Skeletal muscle tissue (tissue), 3 donors: ENCODE measurements at regions not wholly inside any gene's neighbourhood (a gene's known extent, or its start where the extent isn't known, plus 50 kb on each side); places are given as distances from the start of the nearest gene placed in this dataset.

Experiments used
- H3K27ac ChIP-seq: one replicate; pipeline ENCODE4 v1.7.0; 2013; ENCODE audit warnings: mild to moderate bottlenecking, low read depth, low read length, inconsistent platforms
- H3K27me3 ChIP-seq, 3 donors: one replicate each; pipeline ENCODE4 v1.7.0; 2013; ENCODE audit warnings: low read length in 3 of 3; ENCODE audit not compliant: control insufficient read depth in 3 of 3, insufficient read depth in 3 of 3
- H3K36me3 ChIP-seq, 3 donors: one replicate each; pipeline ENCODE4 v1.7.0; 2013; ENCODE audit warnings: low read length in 3 of 3; ENCODE audit not compliant: control insufficient read depth in 3 of 3, insufficient read depth in 3 of 3
- H3K4me1 ChIP-seq, 3 donors: one replicate each; pipeline ENCODE4 v1.7.0; 2013; ENCODE audit warnings: low read length in 3 of 3, mild to moderate bottlenecking in 3 of 3; ENCODE audit not compliant: control insufficient read depth in 3 of 3, insufficient read depth in 3 of 3
- H3K4me3 ChIP-seq, 3 donors: one replicate each; pipeline ENCODE4 v1.7.0; 2013; ENCODE audit warnings: low read length in 3 of 3
- H3K9ac ChIP-seq, 3 donors: one replicate each; pipeline ENCODE4 v1.7.0; 2013; ENCODE audit warnings: low read length in 3 of 3, mild to moderate bottlenecking in 3 of 3, moderate library complexity in 2 of 3, low read depth in 1 of 3
- H3K9me3 ChIP-seq, 3 donors: one replicate each; pipeline ENCODE4 v1.7.0; 2013; ENCODE audit warnings: low read length in 3 of 3; ENCODE audit not compliant: control insufficient read depth in 3 of 3
- donor health status: Osteomylitis.

DNA sequence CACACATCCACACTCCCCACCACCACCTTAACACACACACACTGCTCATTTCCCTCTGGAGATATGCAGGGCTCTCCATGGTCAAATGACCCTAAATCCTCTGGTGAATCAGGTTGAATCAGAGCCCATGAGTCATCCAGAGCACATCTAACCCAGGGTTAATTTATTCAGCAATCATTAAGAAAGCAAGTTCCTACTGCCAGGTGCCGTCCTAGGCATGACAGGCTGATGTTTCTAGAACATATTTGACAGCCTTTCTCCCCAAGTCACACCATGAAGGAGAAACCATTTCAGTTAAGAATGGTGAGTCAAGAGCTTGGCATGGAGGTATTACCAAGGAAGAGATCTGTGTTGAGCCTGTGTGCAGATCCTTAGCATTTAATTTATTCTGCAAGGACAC, 194.3 kb upstream of the CAMK1G start:
- H3K9ac ChIP-seq, result no peak overlapping the region
- H3K4me3 ChIP-seq, result no peak overlapping the region
- H3K9me3 ChIP-seq, result no peaks in the 10 kb centered on the region
- H3K27me3 ChIP-seq, result no peaks in the 10 kb centered on the region
- no peaks in the 10 kb centered on the region for H3K36me3 ChIP-seq
- no peaks in the 10 kb centered on the region for H3K4me1 ChIP-seq
- H3K27ac ChIP-seq, result no peak overlapping the region

DNA sequence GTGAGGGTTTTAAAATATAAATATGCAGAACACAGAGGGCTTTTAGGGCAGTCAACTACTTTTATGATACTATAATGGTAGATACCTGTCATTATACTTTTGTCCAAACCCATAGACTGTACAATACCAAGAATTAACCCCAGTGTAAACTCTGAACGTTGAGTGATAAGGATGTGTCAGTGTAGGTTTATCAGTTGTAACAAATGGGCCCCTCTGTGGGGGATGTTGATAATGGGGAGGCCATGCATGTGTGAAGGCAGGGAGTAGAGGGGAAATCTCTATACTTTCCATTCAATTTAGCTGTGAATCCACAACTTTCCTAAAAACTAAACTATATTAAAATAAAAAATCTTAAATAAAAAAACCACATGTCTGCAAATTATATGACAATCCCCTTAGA, 193.5 kb upstream of the CAMK1G start:
- Histone ChIP-seq H3K27ac (no peak overlapping the region), H3K4me3 (no peak overlapping the region), H3K9me3 (no peaks in the 10 kb centered on the region), H3K9ac (no peak overlapping the region), H3K27me3 (no peaks in the 10 kb centered on the region), H3K36me3 (no peaks in the 10 kb centered on the region), H3K4me1 (no peaks in the 10 kb centered on the region)

DNA sequence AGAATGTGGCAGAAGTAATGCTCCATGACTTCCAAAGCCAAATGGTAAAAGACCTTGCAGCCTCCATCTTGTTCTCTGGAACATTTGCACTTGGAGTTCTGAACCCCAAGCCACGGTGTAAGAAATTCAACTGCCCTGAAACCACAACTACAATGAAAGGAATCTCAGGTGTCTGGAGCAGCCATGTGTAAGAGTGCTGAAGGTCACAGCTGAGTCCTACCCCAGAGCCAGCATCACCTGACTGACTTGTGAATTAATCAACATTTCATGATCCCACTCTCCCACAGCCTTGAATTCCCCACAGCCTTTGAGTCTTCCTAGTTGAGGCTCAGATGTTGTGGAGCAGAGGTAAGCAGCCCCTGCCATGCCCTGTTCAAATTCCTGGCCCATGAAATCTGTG, 192.8 kb upstream of the CAMK1G start:
- Histone ChIP-seq H3K27me3 (no peaks in the 10 kb centered on the region), H3K9ac (no peak overlapping the region), H3K9me3 (no peaks in the 10 kb centered on the region), H3K4me3 (no peak overlapping the region), H3K4me1 (no peaks in the 10 kb centered on the region), H3K36me3 (no peaks in the 10 kb centered on the region), H3K27ac (no peak overlapping the region)

DNA sequence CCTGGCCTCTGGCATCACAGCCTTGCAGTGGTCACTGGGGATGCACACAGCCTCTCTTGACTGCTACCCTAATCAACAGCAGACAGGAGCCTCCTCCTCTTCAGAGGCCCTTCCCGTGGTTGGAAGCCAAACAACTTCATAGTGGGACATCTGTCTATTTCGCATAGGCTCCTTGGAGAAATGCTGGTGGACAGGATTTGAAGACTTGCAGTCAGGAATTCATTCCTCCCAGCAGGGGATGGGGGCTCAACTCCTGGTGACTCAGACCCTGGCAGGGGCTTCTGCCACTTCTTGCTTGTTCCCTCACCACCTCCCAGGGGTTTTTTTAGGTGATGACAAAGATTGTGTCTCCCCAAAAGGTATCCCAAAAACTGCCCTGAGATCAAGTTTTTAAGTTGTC, 191.7 kb upstream of the CAMK1G start:
- Histone ChIP-seq H3K9me3 (no peaks in the 10 kb centered on the region), H3K4me3 (no peak overlapping the region), H3K27ac (no peak overlapping the region)

DNA sequence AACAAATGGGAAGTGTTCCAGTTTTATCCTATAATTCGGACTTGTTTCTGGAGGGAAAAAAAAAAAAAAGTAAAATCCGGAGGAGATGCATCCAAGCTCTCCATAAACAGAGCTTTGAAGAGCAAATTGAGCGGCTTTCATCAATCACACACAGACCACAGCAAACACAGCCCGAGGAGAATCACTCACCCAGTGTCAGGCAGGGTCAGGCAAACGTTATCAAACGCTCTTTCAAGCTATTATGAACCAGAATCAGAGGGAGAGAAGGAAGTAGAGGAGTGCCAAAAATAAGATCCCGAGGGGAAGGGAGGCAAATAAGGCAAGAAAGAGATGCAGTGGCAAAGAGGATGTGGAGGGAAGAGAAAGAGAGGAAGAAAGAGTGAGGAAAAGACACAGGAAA, 188.3 kb upstream of the CAMK1G start:
- Histone ChIP-seq H3K4me3 (no peak overlapping the region), H3K36me3 (no peaks in the 10 kb centered on the region), H3K9ac (no peak overlapping the region), H3K27me3 (no peaks in the 10 kb centered on the region), H3K27ac (no peak overlapping the region), H3K9me3 (no peaks in the 10 kb centered on the region), H3K4me1 (peaks cover 0 to 9% (median 0%) of the 10 kb centered on the region in 3 donors)

More for the DNA sequence above, 191.7 kb upstream of the CAMK1G start:
- Histone ChIP-seq H3K36me3 (no peaks in the 10 kb centered on the region), H3K4me1 (no peaks in the 10 kb centered on the region), H3K9ac (no peak overlapping the region), H3K27me3 (no peaks in the 10 kb centered on the region)

DNA sequence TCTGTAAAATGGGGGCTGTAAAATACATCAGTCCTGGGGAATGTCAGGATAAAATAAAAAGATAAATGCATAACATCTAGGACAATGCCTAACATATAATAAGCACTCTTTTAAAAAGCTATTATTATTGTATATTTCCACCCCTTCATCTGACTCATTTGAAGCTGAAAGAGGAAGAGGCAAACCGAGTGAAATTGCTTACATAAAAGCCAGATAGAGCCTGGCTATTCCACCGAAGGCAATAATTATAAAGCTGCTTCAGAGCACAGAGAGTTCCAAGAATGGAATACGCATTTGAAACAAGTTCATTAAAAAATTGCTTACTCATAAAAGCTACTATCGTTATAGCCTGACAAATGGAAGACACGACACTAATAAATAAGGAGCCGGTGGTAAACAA, 186.1 kb upstream of the CAMK1G start:
- no peak overlapping the region for H3K4me3 ChIP-seq
- no peak overlapping the region for H3K27ac ChIP-seq
- no peak overlapping the region for H3K9ac ChIP-seq
- peaks cover 0 to 9% (median 0%) of the 10 kb centered on the region in 3 donors for H3K4me1 ChIP-seq
- H3K36me3 ChIP-seq, result no peaks in the 10 kb centered on the region
- no peaks in the 10 kb centered on the region for H3K27me3 ChIP-seq
- H3K9me3 ChIP-seq, result no peaks in the 10 kb centered on the region

DNA sequence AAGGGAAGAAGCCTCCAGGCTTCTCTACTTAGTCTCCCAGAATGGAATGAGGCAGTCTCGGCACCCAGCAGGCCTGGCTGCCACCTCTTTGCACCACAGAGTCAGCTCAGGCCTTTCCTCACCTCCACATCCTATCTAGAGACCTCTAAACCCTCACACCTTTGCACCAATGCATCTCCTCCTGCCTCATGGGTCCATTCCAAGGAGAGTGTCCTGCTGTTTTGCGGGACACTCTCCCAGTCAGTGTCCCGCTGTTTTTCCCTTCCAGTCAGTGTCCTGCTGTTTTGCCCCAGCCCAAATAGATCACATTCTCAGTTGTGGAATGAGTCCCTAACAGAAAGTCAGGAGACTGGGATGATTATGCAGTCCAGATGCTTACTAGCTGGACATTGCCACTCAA, 185.6 kb upstream of the CAMK1G start:
- H3K9me3 ChIP-seq, result no peaks in the 10 kb centered on the region
- H3K27me3 ChIP-seq, result no peaks in the 10 kb centered on the region
- H3K9ac ChIP-seq, result no peak overlapping the region
- H3K4me3 ChIP-seq, result no peak overlapping the region
- H3K4me1 ChIP-seq, result peaks cover 0 to 9% (median 0%) of the 10 kb centered on the region in 3 donors
- no peaks in the 10 kb centered on the region for H3K36me3 ChIP-seq
- H3K27ac ChIP-seq, result no peak overlapping the region

DNA sequence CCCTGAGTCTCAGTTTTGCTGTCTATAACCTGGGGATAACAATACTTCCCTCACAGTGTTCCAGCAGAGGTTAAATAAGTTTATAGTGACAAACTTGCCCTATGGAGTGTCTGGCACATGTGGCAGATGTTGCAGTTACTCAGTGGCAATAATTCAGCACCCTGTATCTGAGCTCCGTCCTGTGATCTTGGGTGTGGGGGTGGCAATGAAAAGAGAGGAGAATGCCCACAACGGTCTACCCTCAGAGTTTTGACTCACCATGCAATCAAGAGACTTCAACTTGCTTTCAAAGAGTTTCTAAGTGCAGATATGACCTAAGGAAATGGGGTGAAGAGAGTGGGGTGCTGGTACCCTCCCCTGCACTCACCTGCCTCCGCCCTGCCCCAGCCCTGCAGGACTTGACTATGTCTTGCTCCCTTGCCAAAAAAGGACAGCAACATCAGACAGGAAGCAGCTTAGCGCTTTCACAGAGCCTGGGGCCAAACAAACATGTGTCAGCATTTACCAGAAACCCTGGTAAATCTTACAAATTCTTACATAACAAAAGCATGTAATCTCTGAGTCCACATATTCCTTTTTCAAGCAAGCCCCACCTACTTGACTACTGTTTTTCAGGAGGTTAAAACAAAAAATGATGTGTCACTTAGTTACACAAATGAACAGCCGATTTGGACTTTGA, 185.1 kb upstream of the CAMK1G start:
- H3K4me1 ChIP-seq, result peaks cover 0 to 9% (median 0%) of the 10 kb centered on the region in 3 donors
- H3K9me3 ChIP-seq, result no peaks in the 10 kb centered on the region
- H3K4me3 ChIP-seq, result no peak overlapping the region
- no peaks in the 10 kb centered on the region for H3K36me3 ChIP-seq
- peak overlapping the region; percentile 39 for H3K27ac ChIP-seq
- no peak overlapping the region for H3K9ac ChIP-seq
- no peaks in the 10 kb centered on the region for H3K27me3 ChIP-seq

DNA sequence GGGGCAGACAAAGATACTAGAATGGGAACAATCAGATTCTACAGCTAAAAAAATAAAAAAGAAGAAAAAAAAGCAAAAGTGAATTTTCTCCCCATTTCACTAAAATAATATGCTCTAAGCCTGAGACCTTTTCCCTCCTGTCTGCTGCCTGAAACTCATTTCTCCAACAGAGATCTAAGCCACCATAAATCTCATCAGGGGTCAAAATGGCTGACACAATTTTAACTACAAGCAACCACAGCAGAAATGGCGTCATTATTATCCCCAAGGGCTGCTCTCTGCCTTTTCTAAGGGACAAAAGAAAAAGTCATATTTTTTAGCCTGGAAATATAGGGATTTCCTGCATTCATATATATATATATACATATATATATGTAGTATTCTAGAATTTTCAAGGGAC, 183.7 kb upstream of the CAMK1G start:
- H3K27ac ChIP-seq, result no peak overlapping the region
- H3K4me1 ChIP-seq, result peaks cover 0 to 9% (median 0%) of the 10 kb centered on the region in 3 donors
- H3K9me3 ChIP-seq, result no peaks in the 10 kb centered on the region
- no peak overlapping the region for H3K4me3 ChIP-seq
- H3K36me3 ChIP-seq, result no peaks in the 10 kb centered on the region
- H3K27me3 ChIP-seq, result no peaks in the 10 kb centered on the region
- H3K9ac ChIP-seq, result no peak overlapping the region

DNA sequence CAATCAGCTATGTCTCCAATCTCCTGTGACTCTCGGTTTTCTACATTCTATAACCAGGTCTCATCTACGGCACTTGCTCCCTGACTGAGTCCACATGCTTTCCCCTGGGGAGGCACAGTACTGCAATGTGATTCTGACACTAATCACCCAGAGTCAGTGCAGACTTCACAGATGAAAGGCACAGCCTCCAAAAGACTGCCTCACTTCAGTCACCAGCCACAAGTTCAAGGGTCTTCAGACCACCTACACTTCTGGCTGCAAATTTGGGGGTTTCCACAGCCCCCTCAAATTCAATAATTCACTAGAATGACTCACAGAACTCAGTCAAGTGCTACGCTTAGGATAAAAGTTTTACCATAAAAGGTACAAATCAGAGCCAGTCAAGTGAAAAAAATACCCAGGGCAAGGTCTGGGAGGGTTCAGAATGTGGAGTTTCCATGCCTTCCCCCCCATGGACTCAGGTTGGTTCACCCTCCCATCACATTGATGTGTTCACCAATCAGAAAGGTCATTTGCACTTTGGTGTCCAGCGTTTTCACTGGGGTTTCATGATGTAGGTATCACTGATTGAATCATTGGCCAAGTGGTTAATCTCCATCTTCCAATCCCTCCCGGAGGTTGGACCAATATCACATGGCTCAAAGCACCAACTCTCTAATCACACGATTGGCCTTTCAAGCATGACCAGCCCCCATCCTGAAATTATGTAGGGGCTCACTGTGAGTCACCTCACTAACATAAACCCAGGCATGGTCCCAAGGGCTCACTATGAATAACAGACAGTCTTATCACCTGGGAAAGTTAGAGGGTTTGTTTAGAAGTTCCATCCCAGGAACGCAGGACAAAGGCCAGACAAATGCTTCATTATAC, 182.9 kb upstream of the CAMK1G start:
- Histone ChIP-seq H3K9me3 (no peaks in the 10 kb centered on the region), H3K4me3 (no peak overlapping the region), H3K36me3 (no peaks in the 10 kb centered on the region), H3K27ac (no peak overlapping the region), H3K4me1 (peaks cover 0 to 9% (median 0%) of the 10 kb centered on the region in 3 donors), H3K9ac (no peak overlapping the region), H3K27me3 (no peaks in the 10 kb centered on the region)
